ENCODE measurements at regions not wholly inside any gene's neighbourhood (a gene's known extent, or its start where the extent isn't known, plus 50 kb on each side); places are given as distances from the start of the nearest gene placed in this dataset.

DNA sequence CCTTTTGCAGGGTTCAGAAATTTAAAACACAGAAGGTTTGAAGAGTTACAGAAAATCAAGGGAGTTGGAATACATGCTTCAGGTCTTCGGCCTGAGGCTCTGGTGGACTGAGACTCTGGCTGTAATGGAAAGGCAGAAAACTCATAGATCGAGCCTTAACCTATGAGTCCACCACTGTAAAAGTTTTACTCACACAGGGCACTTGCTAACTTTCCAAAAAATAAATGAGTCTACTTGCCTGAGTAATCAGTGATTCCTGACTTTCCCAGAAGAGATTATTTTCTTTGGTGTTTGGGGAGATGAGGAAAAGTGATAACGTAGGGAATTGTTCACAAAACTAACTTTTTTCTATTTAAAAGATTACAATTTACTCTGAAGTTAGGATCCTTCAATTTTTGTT is 108.0 kb downstream of the MBL2 start:
- DNase-seq (ENCODE audit: low read depth): no peak
- Histone ChIP-seq H3K36me3 (ENCODE audit: control insufficient read depth, insufficient read depth, low read length) (no peaks in the 10 kb centered on the region), H3K4me3 (ENCODE audit: low read depth, low read length) (no peak overlapping the region), H3K27me3 (ENCODE audit: control insufficient read depth, insufficient read depth, low read length) (no peaks in the 10 kb centered on the region)
- TF ChIP-seq, protein P1, sequence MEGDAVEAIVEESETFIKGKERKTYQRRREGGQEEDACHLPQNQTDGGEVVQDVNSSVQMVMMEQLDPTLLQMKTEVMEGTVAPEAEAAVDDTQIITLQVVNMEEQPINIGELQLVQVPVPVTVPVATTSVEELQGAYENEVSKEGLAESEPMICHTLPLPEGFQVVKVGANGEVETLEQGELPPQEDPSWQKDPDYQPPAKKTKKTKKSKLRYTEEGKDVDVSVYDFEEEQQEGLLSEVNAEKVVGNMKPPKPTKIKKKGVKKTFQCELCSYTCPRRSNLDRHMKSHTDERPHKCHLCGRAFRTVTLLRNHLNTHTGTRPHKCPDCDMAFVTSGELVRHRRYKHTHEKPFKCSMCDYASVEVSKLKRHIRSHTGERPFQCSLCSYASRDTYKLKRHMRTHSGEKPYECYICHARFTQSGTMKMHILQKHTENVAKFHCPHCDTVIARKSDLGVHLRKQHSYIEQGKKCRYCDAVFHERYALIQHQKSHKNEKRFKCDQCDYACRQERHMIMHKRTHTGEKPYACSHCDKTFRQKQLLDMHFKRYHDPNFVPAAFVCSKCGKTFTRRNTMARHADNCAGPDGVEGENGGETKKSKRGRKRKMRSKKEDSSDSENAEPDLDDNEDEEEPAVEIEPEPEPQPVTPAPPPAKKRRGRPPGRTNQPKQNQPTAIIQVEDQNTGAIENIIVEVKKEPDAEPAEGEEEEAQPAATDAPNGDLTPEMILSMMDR (IDR thresholded peaks at IDR 0.05; ENCODE audit: insufficient read depth, low read length, poor library complexity, severe bottlenecking): no peak

DNA sequence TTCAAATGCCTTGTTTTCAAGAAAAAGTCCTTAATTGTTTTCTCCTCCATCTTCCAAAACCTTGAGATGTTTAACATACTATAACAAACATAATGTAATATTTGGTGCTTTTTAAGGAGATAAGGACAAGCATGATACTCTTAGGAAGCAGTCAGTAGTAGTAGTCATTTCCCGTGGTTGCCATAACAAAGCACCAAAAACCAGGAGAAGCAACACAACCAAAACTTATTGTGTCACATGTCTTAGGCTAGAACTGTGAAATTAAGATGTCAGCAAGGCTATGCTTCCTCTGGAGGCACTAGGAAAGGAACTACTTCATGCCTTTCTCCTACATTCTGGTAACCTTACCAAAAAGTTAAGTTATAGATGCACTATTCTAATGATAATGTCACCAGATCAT is 106.8 kb downstream of the MBL2 start:
- TF ChIP-seq, protein P1 (IDR thresholded peaks at IDR 0.05; ENCODE audit: insufficient read depth, low read length, poor library complexity, severe bottlenecking): no peak
- DNase-seq (ENCODE audit: low read depth): no peak
- no peak overlapping the region for H3K4me3 ChIP-seq (ENCODE audit: low read depth, low read length)
- no peaks in the 10 kb centered on the region for H3K27me3 ChIP-seq (ENCODE audit: control insufficient read depth, insufficient read depth, low read length)
- no peaks in the 10 kb centered on the region for H3K36me3 ChIP-seq (ENCODE audit: control insufficient read depth, insufficient read depth, low read length)

DNA sequence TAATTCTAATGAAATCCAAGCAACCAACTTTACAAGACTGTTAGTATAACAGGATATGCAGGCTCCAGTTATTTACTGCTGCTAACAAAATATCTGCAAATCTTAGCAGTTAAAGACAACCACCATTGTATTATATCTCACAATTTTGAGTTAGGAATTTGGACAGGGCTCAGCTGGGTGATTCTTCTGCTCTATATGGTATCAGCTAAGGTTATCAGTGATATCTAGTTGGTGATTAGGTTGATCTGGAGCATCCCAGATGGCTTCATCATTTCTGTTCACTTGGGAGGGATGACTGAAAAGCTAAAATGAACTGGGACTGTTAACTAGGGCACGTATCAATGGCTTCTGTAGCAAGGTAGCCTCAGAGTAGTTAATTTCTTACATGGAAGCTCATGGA is 105.7 kb downstream of the MBL2 start:
- H3K4me3 ChIP-seq (ENCODE audit: low read depth, low read length): no peak overlapping the region
- TF ChIP-seq, protein P1 (IDR thresholded peaks at IDR 0.05; ENCODE audit: insufficient read depth, low read length, poor library complexity, severe bottlenecking): no peak
- H3K27me3 ChIP-seq (ENCODE audit: control insufficient read depth, insufficient read depth, low read length): no peaks in the 10 kb centered on the region
- no peaks in the 10 kb centered on the region for H3K36me3 ChIP-seq (ENCODE audit: control insufficient read depth, insufficient read depth, low read length)
- DNase-seq (ENCODE audit: low read depth): no peak

DNA sequence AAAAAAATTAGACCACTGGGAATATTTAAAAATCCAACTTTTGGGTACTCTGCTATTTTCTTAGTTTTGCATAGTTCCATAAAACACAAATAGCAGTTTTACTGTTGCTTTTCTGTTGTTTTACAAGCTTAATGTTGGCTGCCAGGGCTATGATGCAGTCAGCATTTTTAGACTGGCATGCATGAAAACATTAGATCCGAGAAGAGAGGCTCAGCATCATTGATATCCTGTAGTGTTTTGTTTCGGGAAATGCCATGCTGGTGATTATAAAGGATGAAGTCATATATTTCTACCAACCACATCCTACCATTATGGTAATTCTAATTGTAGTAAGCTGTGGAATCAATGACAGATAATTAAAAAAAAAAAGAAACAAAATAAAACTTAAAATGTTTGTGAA is 104.6 kb downstream of the MBL2 start:
- TF ChIP-seq, protein P1 (IDR thresholded peaks at IDR 0.05; ENCODE audit: insufficient read depth, low read length, poor library complexity, severe bottlenecking): no peak
- Histone ChIP-seq H3K27me3 (ENCODE audit: control insufficient read depth, insufficient read depth, low read length) (no peaks in the 10 kb centered on the region), H3K4me3 (ENCODE audit: low read depth, low read length) (no peak overlapping the region), H3K36me3 (ENCODE audit: control insufficient read depth, insufficient read depth, low read length) (no peaks in the 10 kb centered on the region)
- no peak for DNase-seq (ENCODE audit: low read depth)

DNA sequence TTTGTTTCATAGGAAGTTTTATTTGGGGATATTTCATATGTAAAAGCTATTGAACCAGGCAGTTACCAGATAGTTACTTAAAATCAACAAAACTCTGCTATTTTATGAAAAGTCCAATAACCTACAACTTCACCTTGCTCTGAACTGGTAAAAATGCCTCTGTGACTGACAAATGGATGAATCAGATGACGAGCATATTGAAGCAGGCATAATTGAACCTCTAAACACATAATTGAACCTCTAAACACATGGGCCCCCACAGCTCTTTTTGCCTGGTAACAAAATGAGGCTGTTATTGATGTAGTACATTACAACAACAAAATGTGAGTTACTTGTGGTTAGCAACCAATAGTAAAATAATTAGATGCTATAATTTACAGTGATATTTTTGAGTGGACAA is 99.7 kb downstream of the MBL2 start:
- no peaks in the 10 kb centered on the region for H3K27me3 ChIP-seq (ENCODE audit: control insufficient read depth, insufficient read depth, low read length)
- TF ChIP-seq, protein P1 (IDR thresholded peaks at IDR 0.05; ENCODE audit: insufficient read depth, low read length, poor library complexity, severe bottlenecking): no peak
- no peak for DNase-seq (ENCODE audit: low read depth)
- H3K36me3 ChIP-seq (ENCODE audit: control insufficient read depth, insufficient read depth, low read length): no peaks in the 10 kb centered on the region
- no peak overlapping the region for H3K4me3 ChIP-seq (ENCODE audit: low read depth, low read length)

DNA sequence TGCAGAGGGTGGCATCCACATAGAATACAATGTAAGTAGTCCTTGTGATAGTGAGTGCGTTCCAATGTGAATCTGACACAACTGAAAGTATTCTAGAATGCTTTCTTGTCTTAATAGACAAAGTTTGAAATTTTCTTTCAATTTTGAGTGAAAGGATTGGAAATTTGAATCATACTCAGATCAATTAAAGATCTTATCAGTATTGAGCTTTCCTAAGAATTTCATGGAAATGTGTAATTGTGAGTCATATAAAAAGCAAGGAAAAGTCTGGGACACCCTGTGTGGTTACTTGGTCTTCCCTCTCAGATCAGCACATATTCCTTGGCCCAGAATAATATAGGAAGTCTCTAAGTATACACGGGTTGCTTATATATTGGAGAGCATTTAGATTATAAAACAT is 99.1 kb downstream of the MBL2 start:
- Histone ChIP-seq H3K27me3 (ENCODE audit: control insufficient read depth, insufficient read depth, low read length) (no peaks in the 10 kb centered on the region), H3K36me3 (ENCODE audit: control insufficient read depth, insufficient read depth, low read length) (no peaks in the 10 kb centered on the region), H3K4me3 (ENCODE audit: low read depth, low read length) (no peak overlapping the region)
- no peak for DNase-seq (ENCODE audit: low read depth)
- TF ChIP-seq, protein P1 (IDR thresholded peaks at IDR 0.05; ENCODE audit: insufficient read depth, low read length, poor library complexity, severe bottlenecking): no peak
